Caco-2 (cell line): ENCODE measurements at regions not wholly inside any gene's neighbourhood (a gene's known extent, or its start where the extent isn't known, plus 50 kb on each side); places are given as distances from the start of the nearest gene placed in this dataset.

Experiments used
- BruUV-seq: library from RNA; stranded (reverse); fragments of 400-500 nt; replicated peaks from 2 replicates; lab custom pipeline; 2021; lab: Mats Ljungman, UMichigan
- CTCF ChIA-PET: fragments of 300-600 bp; sonication (Branson Sonifier 250); formaldehyde crosslinking; loops from one replicate; lab custom pipeline; 2022; ENCODE audit warnings: antibody characterized with exemption; lab: Charles Lee
- POLR2A ChIA-PET: fragments of 300-600 bp; sonication (Branson Sonifier 250); formaldehyde crosslinking; loops from one replicate; lab custom pipeline; 2022; ENCODE audit warnings: antibody characterized with exemption; lab: Charles Lee
- DNase-seq, 2 experiments: peaks; one replicate each; pipeline versions ENCODE4 v3.0.0 to v3.0.0-alpha.2; 2020 to 2022
- H3K27me3 ChIP-seq: replicated peaks from 2 replicates; pipeline ENCODE4 v1.6.0; 2011; ENCODE audit warnings: low read length; ENCODE audit not compliant: control insufficient read depth, insufficient read depth
- H3K36me3 ChIP-seq: 2 replicates; pipeline ENCODE4 v1.5.1; 2011; ENCODE audit warnings: low read length; ENCODE audit not compliant: control insufficient read depth, insufficient read depth
- H3K4me1 ChIP-seq: fragments of 250-450 bp; sonication (Bioruptor Pico); 2 replicates; pipeline ENCODE4 v1.5.1; 2020; ENCODE audit warnings: mild to moderate bottlenecking
- H3K4me3 ChIP-seq: 2 replicates; pipeline ENCODE4 v1.5.1; 2011; ENCODE audit warnings: low read depth, mild to moderate bottlenecking, control low read depth, low read length
- H3K9me3 ChIP-seq: fragments of 250-450 bp; sonication (Bioruptor Pico); 2 replicates; pipeline ENCODE4 v1.5.1; 2020; ENCODE audit warnings: mild to moderate bottlenecking, moderate library complexity
- H3K27ac Mint-ChIP-seq: one replicate; pipeline ENCODE4 v1.8.0; 2022; ENCODE audit warnings: mixed read lengths; ENCODE audit not compliant: unreplicated experiment
- H3K27me3 Mint-ChIP-seq: one replicate; pipeline ENCODE4 v1.8.0; 2022; ENCODE audit warnings: mixed read lengths; ENCODE audit not compliant: insufficient read depth, unreplicated experiment
- H3K36me3 Mint-ChIP-seq: one replicate; pipeline ENCODE4 v1.8.0; 2022; ENCODE audit warnings: mild to moderate bottlenecking, mixed read lengths; ENCODE audit not compliant: insufficient read depth, unreplicated experiment
- H3K4me1 Mint-ChIP-seq: one replicate; pipeline ENCODE4 v1.8.0; 2022; ENCODE audit warnings: low read depth, mixed read lengths; ENCODE audit not compliant: unreplicated experiment
- H3K4me3 Mint-ChIP-seq: one replicate; pipeline ENCODE4 v1.8.0; 2022; ENCODE audit warnings: mild to moderate bottlenecking, moderate library complexity, mixed read lengths; ENCODE audit not compliant: unreplicated experiment
- H3K9me3 Mint-ChIP-seq: one replicate; pipeline ENCODE4 v1.8.0; 2022; ENCODE audit warnings: mixed read lengths; ENCODE audit not compliant: unreplicated experiment
- CTCF ChIP-seq, 2 experiments: fragments of 200-600 bp in 1 of 2; IDR thresholded peaks; 1 replicate in 1 of 2; 2 replicates in 1 of 2; pipeline versions ENCODE4 v1.5.1 to v1.8.0; 2011 to 2022; ENCODE audit warnings: antibody characterized with exemption in 1 of 2, control low read depth in 1 of 2, inconsistent platforms in 1 of 2, low read depth in 1 of 2, low read length in 1 of 2, mild to moderate bottlenecking in 1 of 2, moderate library complexity in 1 of 2; ENCODE audit not compliant: insufficient read depth in 1 of 2, severe bottlenecking in 1 of 2, unreplicated experiment in 1 of 2
- intact Hi-C: fragments of 100-400 bp; cut with micrococcal nuclease; formaldehyde crosslinking; loops from one replicate; pipeline ENCODE4 v1.10.0; 2022; ENCODE audit not compliant: unreplicated experiment

GRCh38 chr5:82723168-82723567 is 354.0 kb downstream of the TMEM167A start:
- H3K27ac Mint-ChIP-seq = no peak overlapping the region
- no TSS peak for BruUV-seq
- H3K4me1 Mint-ChIP-seq = no peaks in the 10 kb centered on the region
- no peaks in the 10 kb centered on the region for H3K9me3 Mint-ChIP-seq
- H3K27me3 Mint-ChIP-seq = no peaks in the 10 kb centered on the region
- TF ChIP-seq CTCF (IDR thresholded peaks at IDR 0.05; ENCODE audit: insufficient read depth in 1 of 2, low read depth in 1 of 2, low read length in 1 of 2, severe bottlenecking in 1 of 2, unreplicated experiment in 1 of 2) = no peak
- Histone ChIP-seq H3K4me1 (no peaks in the 10 kb centered on the region), H3K4me3 (no peak overlapping the region), H3K9me3 (no peaks in the 10 kb centered on the region), H3K27me3 (no peaks in the 10 kb centered on the region), H3K36me3 (no peaks in the 10 kb centered on the region)
- no peak for DNase-seq
- no peaks in the 10 kb centered on the region for H3K36me3 Mint-ChIP-seq
- intact Hi-C loops = no loop called here
- H3K4me3 Mint-ChIP-seq = no peak overlapping the region
- CTCF ChIA-PET = no interaction called here
- POLR2A ChIA-PET = no interaction called here

- Mint-ChIP-seq H3K4me1 (no peaks in the 10 kb centered on the region), H3K27me3 (no peaks in the 10 kb centered on the region), H3K36me3 (no peaks in the 10 kb centered on the region), H3K27ac (no peak overlapping the region), H3K9me3 (no peaks in the 10 kb centered on the region), H3K4me3 (no peak overlapping the region)
- Histone ChIP-seq H3K4me1 (no peaks in the 10 kb centered on the region), H3K4me3 (no peak overlapping the region), H3K9me3 (no peaks in the 10 kb centered on the region), H3K36me3 (no peaks in the 10 kb centered on the region), H3K27me3 (no peaks in the 10 kb centered on the region)
- ChIA-PET CTCF (no interaction called here), POLR2A (no interaction called here)
- no peak for TF ChIP-seq CTCF (IDR thresholded peaks at IDR 0.05; ENCODE audit: insufficient read depth in 1 of 2, low read depth in 1 of 2, low read length in 1 of 2, severe bottlenecking in 1 of 2, unreplicated experiment in 1 of 2)
- DNase-seq = no peak
- intact Hi-C loops = no loop called here
- no TSS peak for BruUV-seq
Observed at GRCh38 chr5:82721087-82721410, 356.1 kb downstream of the TMEM167A start.

GRCh38 chr5:82720213-82721086 is 356.7 kb downstream of the TMEM167A start:
- POLR2A ChIA-PET = no interaction called here
- CTCF ChIA-PET = no interaction called here
- H3K36me3 ChIP-seq = no peaks in the 10 kb centered on the region
- H3K27me3 ChIP-seq = no peaks in the 10 kb centered on the region
- TF ChIP-seq CTCF (IDR thresholded peaks at IDR 0.05; ENCODE audit: insufficient read depth in 1 of 2, low read depth in 1 of 2, low read length in 1 of 2, severe bottlenecking in 1 of 2, unreplicated experiment in 1 of 2) = no peak
- H3K4me3 ChIP-seq = no peak overlapping the region
- no TSS peak for BruUV-seq
- no peaks in the 10 kb centered on the region for H3K9me3 Mint-ChIP-seq
- H3K4me3 Mint-ChIP-seq = no peak overlapping the region
- no peaks in the 10 kb centered on the region for H3K36me3 Mint-ChIP-seq
- no peaks in the 10 kb centered on the region for H3K4me1 ChIP-seq
- H3K9me3 ChIP-seq = no peaks in the 10 kb centered on the region
- no peaks in the 10 kb centered on the region for H3K4me1 Mint-ChIP-seq
- no peak for DNase-seq
- H3K27me3 Mint-ChIP-seq = no peaks in the 10 kb centered on the region
- intact Hi-C loops = no loop called here
- no peak overlapping the region for H3K27ac Mint-ChIP-seq
